COLO668 (cell line): ENCODE measurements at regions not wholly inside any gene's neighbourhood (a gene's known extent, or its start where the extent isn't known, plus 50 kb on each side); places are given as distances from the start of the nearest gene placed in this dataset.
"Not testable (repeated sequence)": the region's sequence is repeated elsewhere in the genome, so short reads cannot be mapped to it uniquely, and the experiment has no call there.

ENCODE experiments used
- DNase-seq: peaks from one replicate; lab custom pipeline; 2025; ENCODE audit not compliant: unreplicated experiment; lab: John Stamatoyannopoulos, UW

GRCh38 chr10:64182671-64183070, 661.5 kb downstream of the REEP3 start:
- no peak for DNase-seq

- no peak for DNase-seq
Measured at GRCh38 chr10:64191286-64191685, 670.1 kb downstream of the REEP3 start.

- DNase-seq: no peak
Measured at GRCh38 chr10:64196638-64197315, 675.6 kb downstream of the REEP3 start.

- DNase-seq: no peak
Measured at GRCh38 chr10:64201936-64202335, 680.7 kb downstream of the REEP3 start.

GRCh38 chr10:64204504-64204903, 683.3 kb downstream of the REEP3 start:
- DNase-seq: not testable (repeated sequence)

GRCh38 chr10:64206409-64206808, 685.2 kb downstream of the REEP3 start:
- DNase-seq: no peak

- no peak for DNase-seq
Measured at GRCh38 chr10:64209561-64209960, 688.4 kb downstream of the REEP3 start.

GRCh38 chr10:64210211-64210610, 689.0 kb downstream of the REEP3 start:
- no peak for DNase-seq

- no peak for DNase-seq
Measured at GRCh38 chr10:64211466-64211865, 690.3 kb downstream of the REEP3 start.

GRCh38 chr10:64215088-64215487, 693.9 kb downstream of the REEP3 start:
- DNase-seq: no peak

GRCh38 chr10:64219271-64220025, 698.2 kb downstream of the REEP3 start:
- DNase-seq: no peak

- DNase-seq: no peak
Measured at GRCh38 chr10:64234489-64234888, 713.3 kb downstream of the REEP3 start.

- no peak for DNase-seq
Measured at GRCh38 chr10:64257704-64258103, 736.5 kb downstream of the REEP3 start.

GRCh38 chr10:64261092-64261491, 739.9 kb downstream of the REEP3 start:
- DNase-seq: no peak

- no peak for DNase-seq
Measured at GRCh38 chr10:64261676-64262075, 740.5 kb downstream of the REEP3 start.

GRCh38 chr10:64265961-64266360, 744.8 kb downstream of the REEP3 start:
- DNase-seq: no peak

- DNase-seq: no peak
Measured at GRCh38 chr10:64271508-64271907, 750.3 kb downstream of the REEP3 start.

GRCh38 chr10:64271983-64272382, 750.8 kb downstream of the REEP3 start:
- no peak for DNase-seq

GRCh38 chr10:64275001-64275400, 753.8 kb downstream of the REEP3 start:
- no peak for DNase-seq

- no peak for DNase-seq
Measured at GRCh38 chr10:64275774-64276173, 754.6 kb downstream of the REEP3 start.

GRCh38 chr10:64277536-64277935, 756.3 kb downstream of the REEP3 start:
- DNase-seq: no peak

GRCh38 chr10:64283621-64284020, 762.4 kb downstream of the REEP3 start:
- no peak for DNase-seq

GRCh38 chr10:64286533-64286932, 765.3 kb downstream of the REEP3 start:
- no peak for DNase-seq
